GM18499 (cell line): ENCODE measurements at regions not wholly inside any gene's neighbourhood (a gene's known extent, or its start where the extent isn't known, plus 50 kb on each side); places are given as distances from the start of the nearest gene placed in this dataset.
"Not testable (repeated sequence)": the region's sequence is repeated elsewhere in the genome, so short reads cannot be mapped to it uniquely, and the experiment has no call there.

Experiments
- ATAC-seq: cut with Tn5 transposase; IDR thresholded peaks from one replicate; pipeline ENCODE4 v1.9.1; 2021; ENCODE audit warnings: moderate number of reproducible peaks; ENCODE audit not compliant: insufficient read depth, unreplicated experiment

GRCh38 chr13:59304596-59304995, 859.1 kb downstream of the DIAPH3 start:
- ATAC-seq, result no peak

- ATAC-seq, result no peak
These were observed 857.8 kb downstream of the DIAPH3 start for GRCh38 chr13:59305896-59306295.

GRCh38 chr13:59312776-59313175, 851.0 kb downstream of the DIAPH3 start:
- ATAC-seq, result no peak

- ATAC-seq, result no peak
These were observed 845.3 kb downstream of the DIAPH3 start for GRCh38 chr13:59318320-59318930.

GRCh38 chr13:59319276-59319675, 844.5 kb downstream of the DIAPH3 start:
- ATAC-seq, result no peak

- no peak for ATAC-seq
These were observed 843.7 kb downstream of the DIAPH3 start for GRCh38 chr13:59320021-59320420.

GRCh38 chr13:59324401-59324800, 839.3 kb downstream of the DIAPH3 start:
- not testable (repeated sequence) for ATAC-seq

- no peak for ATAC-seq
These were observed 837.0 kb downstream of the DIAPH3 start for GRCh38 chr13:59326717-59327116.

GRCh38 chr13:59330764-59331163, 833.0 kb downstream of the DIAPH3 start:
- no peak for ATAC-seq

GRCh38 chr13:59332966-59333365, 830.8 kb downstream of the DIAPH3 start:
- ATAC-seq, result no peak

GRCh38 chr13:59337070-59337469, 826.7 kb downstream of the DIAPH3 start:
- ATAC-seq, result no peak

- no peak for ATAC-seq
These were observed 823.6 kb downstream of the DIAPH3 start for GRCh38 chr13:59340151-59340550.

GRCh38 chr13:59340581-59340980, 823.1 kb downstream of the DIAPH3 start:
- no peak for ATAC-seq

- no peak for ATAC-seq
These were observed 821.3 kb downstream of the DIAPH3 start for GRCh38 chr13:59342400-59342799.

GRCh38 chr13:59343132-59343531, 820.6 kb downstream of the DIAPH3 start:
- ATAC-seq, result no peak

GRCh38 chr13:59343993-59344822, 819.5 kb downstream of the DIAPH3 start:
- ATAC-seq, result no peak

GRCh38 chr13:59345311-59345710, 818.4 kb downstream of the DIAPH3 start:
- no peak for ATAC-seq

GRCh38 chr13:59346999-59347723, 816.6 kb downstream of the DIAPH3 start:
- ATAC-seq, result no peak

GRCh38 chr13:59348617-59349016, 815.1 kb downstream of the DIAPH3 start:
- ATAC-seq, result no peak

- ATAC-seq, result no peak
These were observed 811.1 kb downstream of the DIAPH3 start for GRCh38 chr13:59352600-59352999.

GRCh38 chr13:59354665-59355369, 808.9 kb downstream of the DIAPH3 start:
- no peak for ATAC-seq
